CD14-positive monocyte (primary cell): ENCODE measurements at regions not wholly inside any gene's neighbourhood (a gene's known extent, or its start where the extent isn't known, plus 50 kb on each side); places are given as distances from the start of the nearest gene placed in this dataset.

ENCODE experiments used
- DNase-seq, 3 donors: peaks; one replicate each; pipeline ENCODE4 v3.0.0-alpha.2; 2011 to 2022
- H2AFZ ChIP-seq: 2 replicates; pipeline ENCODE4 v1.6.0; 2012; ENCODE audit warnings: mild to moderate bottlenecking, low read depth, low read length, inconsistent platforms; ENCODE audit not compliant: insufficient read depth, poor library complexity, severe bottlenecking
- H3K27ac ChIP-seq, 2 donors: 1 replicate in 1 of 2; 2 replicates in 1 of 2; pipeline ENCODE4 v1.5.1; 2012 to 2013; ENCODE audit warnings: low read length in 2 of 2, control low read depth in 1 of 2, inconsistent platforms in 1 of 2, low read depth in 1 of 2, mild to moderate bottlenecking in 1 of 2
- H3K27me3 ChIP-seq, 2 donors: one replicate each; pipeline versions ENCODE4 v1.6.0 to v1.6.1; 2011 to 2013; ENCODE audit warnings: low read length in 2 of 2; ENCODE audit not compliant: control insufficient read depth in 2 of 2, insufficient read depth in 2 of 2
- H3K36me3 ChIP-seq, 2 donors: replicated peaks in 1 of 2; 1 replicate in 1 of 2; 2 replicates in 1 of 2; pipeline versions ENCODE4 v1.5.1 to v1.6.1; 2012 to 2013; ENCODE audit warnings: low read length in 2 of 2, control low read depth in 1 of 2, inconsistent platforms in 1 of 2, mild to moderate bottlenecking in 1 of 2; ENCODE audit not compliant: insufficient read depth in 2 of 2, control insufficient read depth in 1 of 2
- H3K4me1 ChIP-seq, 2 donors: 1 replicate in 1 of 2; 2 replicates in 1 of 2; pipeline versions ENCODE4 v1.5.1 to v1.6.1; 2012 to 2013; ENCODE audit warnings: low read length in 2 of 2, control low read depth in 1 of 2, inconsistent platforms in 1 of 2, mild to moderate bottlenecking in 1 of 2, moderate library complexity in 1 of 2; ENCODE audit not compliant: insufficient read depth in 2 of 2, control insufficient read depth in 1 of 2
- H3K4me2 ChIP-seq: replicated peaks from 2 replicates; pipeline ENCODE3; 2012; ENCODE audit warnings: low read length, moderate library complexity, mild to moderate bottlenecking; ENCODE audit not compliant: poor library complexity, severe bottlenecking; ENCODE audit errors: extremely low read depth
- H3K4me3 ChIP-seq, 3 experiments: fragments of 200-600 bp in 1 of 3; sonication (generic) in 1 of 3; replicated peaks in 1 of 3; 1 replicate in 2 of 3; 2 replicates in 1 of 3; pipeline ENCODE4 v1.5.1; 2011 to 2013; ENCODE audit warnings: low read length in 3 of 3, mild to moderate bottlenecking in 3 of 3, control low read depth in 2 of 3, low read depth in 2 of 3, inconsistent platforms in 1 of 3, moderate library complexity in 1 of 3
- H3K79me2 ChIP-seq: 2 replicates; pipeline ENCODE4 v1.6.0; 2012; ENCODE audit warnings: mild to moderate bottlenecking, control low read depth, inconsistent platforms, low read length, moderate library complexity; ENCODE audit not compliant: insufficient read depth
- H3K9ac ChIP-seq: 2 replicates; pipeline ENCODE4 v1.6.0; 2017; ENCODE audit warnings: low read length, mild to moderate bottlenecking; ENCODE audit not compliant: insufficient read depth, poor library complexity, severe bottlenecking
- H3K9me3 ChIP-seq, 2 donors: replicated peaks in 1 of 2; 1 replicate in 1 of 2; 2 replicates in 1 of 2; pipeline versions ENCODE4 v1.5.1 to v1.6.1; 2012 to 2013; ENCODE audit warnings: low read length in 2 of 2, control low read depth in 1 of 2; ENCODE audit not compliant: control insufficient read depth in 1 of 2, insufficient read depth in 1 of 2
- H4K20me1 ChIP-seq: 2 replicates; pipeline ENCODE4 v1.6.0; 2012; ENCODE audit warnings: mild to moderate bottlenecking, low read length, control low read depth, moderate library complexity; ENCODE audit not compliant: insufficient read depth
- H3K27ac Mint-ChIP-seq, 7 donors: one replicate each; pipeline ENCODE4 v1.8.0; 2020; ENCODE audit warnings: mild to moderate bottlenecking in 7 of 7, mixed read lengths in 7 of 7, moderate library complexity in 6 of 7, inconsistent platforms in 2 of 7
- H3K27me3 Mint-ChIP-seq, 3 donors: one replicate each; pipeline ENCODE4 v1.8.0; 2021 to 2022; ENCODE audit warnings: low read depth in 3 of 3, mild to moderate bottlenecking in 3 of 3, mixed read lengths in 3 of 3, moderate library complexity in 3 of 3, inconsistent platforms in 1 of 3
- H3K36me3 Mint-ChIP-seq, 2 donors: one replicate each; pipeline ENCODE4 v1.8.0; 2020; ENCODE audit warnings: mixed read lengths in 2 of 2, inconsistent platforms in 1 of 2, mild to moderate bottlenecking in 1 of 2
- H3K4me1 Mint-ChIP-seq: one replicate; pipeline ENCODE4 v1.8.0; 2020; ENCODE audit warnings: mild to moderate bottlenecking, mixed read lengths
- H3K4me3 Mint-ChIP-seq, 2 donors: one replicate each; pipeline ENCODE4 v1.8.0; 2020; ENCODE audit warnings: mild to moderate bottlenecking in 2 of 2, mixed read lengths in 2 of 2, moderate library complexity in 1 of 2
- H3K9me3 Mint-ChIP-seq, 7 donors: one replicate each; pipeline ENCODE4 v1.8.0; 2020 to 2022; ENCODE audit warnings: mixed read lengths in 7 of 7, mild to moderate bottlenecking in 6 of 7, moderate library complexity in 6 of 7, inconsistent platforms in 2 of 7
- CTCF ChIP-seq: fragments of 200-600 bp; IDR thresholded peaks from one replicate; pipeline ENCODE4 v1.8.0; 2022; ENCODE audit warnings: antibody characterized with exemption, mild to moderate bottlenecking
- whole genome bisulfite sequencing: methylation state at CpG from one replicate; pipeline ENCODE4 v1.1.5; 2013; ENCODE audit warnings: missing lambda C conversion rate; ENCODE audit not compliant: insufficient coverage; 5-methylcytosine and 5-hydroxymethylcytosine counted together
- intact Hi-C, 2 donors: fragments of 100-400 bp; cut with micrococcal nuclease; formaldehyde crosslinking; loops; one replicate each; pipeline versions ENCODE4 v1.15.0 to v1.15.1; 2023

- Mint-ChIP-seq H3K4me1 (no peaks in the 10 kb centered on the region), H3K36me3 (no peaks in the 10 kb centered on the region), H3K27me3 (no peaks in the 10 kb centered on the region), H3K27ac (no peak overlapping the region), H3K9me3 (peaks cover 0 to 11% (median 3%) of the 10 kb centered on the region in 7 donors), H3K4me3 (no peak overlapping the region)
- WGBS, result 89% methylated on average over 7 of the region's 12 CpGs
- H4K20me1 ChIP-seq, result no peaks in the 10 kb centered on the region
- no peak for TF ChIP-seq CTCF
- no peaks in the 10 kb centered on the region for H3K27me3 ChIP-seq
- H2AFZ ChIP-seq, result no peak overlapping the region
- DNase-seq, result no peak
- H3K36me3 ChIP-seq, result no peaks in the 10 kb centered on the region
- intact Hi-C loops, result no loop called here
- no peak overlapping the region for H3K4me3 ChIP-seq
- H3K9ac ChIP-seq, result no peak overlapping the region
- H3K4me1 ChIP-seq, result no peaks in the 10 kb centered on the region
- no peaks in the 10 kb centered on the region for H3K79me2 ChIP-seq
- no peak overlapping the region for H3K27ac ChIP-seq
- no peak overlapping the region for H3K4me2 ChIP-seq
- peaks cover 14 to 15% of the 10 kb centered on the region in 2 donors for H3K9me3 ChIP-seq
These were observed 1930.2 kb downstream of the OLFM4 start for GRCh38 chr13:54958781-54959180.

GRCh38 chr13:54965881-54966280 lies 1937.3 kb downstream of the OLFM4 start:
- H3K4me1 Mint-ChIP-seq, result no peaks in the 10 kb centered on the region
- H3K4me3 ChIP-seq, result no peak overlapping the region
- H3K4me2 ChIP-seq, result no peak overlapping the region
- intact Hi-C loops, result no loop called here
- no peak for TF ChIP-seq CTCF
- WGBS, result 71% methylated on average over 1 of the region's 2 CpGs
- no peaks in the 10 kb centered on the region for H3K36me3 ChIP-seq
- no peaks in the 10 kb centered on the region for H3K27me3 Mint-ChIP-seq
- no peaks in the 10 kb centered on the region for H3K79me2 ChIP-seq
- peaks cover 6 to 7% of the 10 kb centered on the region in 2 donors for H3K9me3 ChIP-seq
- no peaks in the 10 kb centered on the region for H4K20me1 ChIP-seq
- H3K27ac Mint-ChIP-seq, result no peak overlapping the region
- no peak for DNase-seq
- peaks cover 0 to 7% (median 4%) of the 10 kb centered on the region in 7 donors for H3K9me3 Mint-ChIP-seq
- no peak overlapping the region for H3K27ac ChIP-seq
- no peaks in the 10 kb centered on the region for H3K27me3 ChIP-seq
- no peak overlapping the region for H3K9ac ChIP-seq
- H3K36me3 Mint-ChIP-seq, result no peaks in the 10 kb centered on the region
- H3K4me1 ChIP-seq, result no peaks in the 10 kb centered on the region
- no peak overlapping the region for H2AFZ ChIP-seq
- H3K4me3 Mint-ChIP-seq, result no peak overlapping the region
